HepG2 (cell line): ENCODE measurements at regions not wholly inside any gene's neighbourhood (a gene's known extent, or its start where the extent isn't known, plus 50 kb on each side); places are given as distances from the start of the nearest gene placed in this dataset.

Experiments
- ATAC-seq: fragments of 200-7000 bp; cut with Tn5 transposase; 3 replicates; pipeline ENCODE4 v1.9.1; 2020; ENCODE audit warnings: mild to moderate bottlenecking, moderate library complexity
- BruUV-seq: library from RNA; stranded (reverse); fragments of 400-500 nt; replicated peaks from 2 replicates; lab custom pipeline; 2021; lab: Mats Ljungman, UMichigan
- CTCF ChIA-PET: fragments of 300-600 bp; formaldehyde crosslinking; extraction: SDS; loops from one replicate; lab custom pipeline; 2021; ENCODE audit warnings: low total read pairs, inconsistent platforms, low intra/inter-chr PET ratio; lab: Yijun Ruan, JAX
- POLR2A ChIA-PET: fragments of 350-600 bp; sonication (Branson Sonifier 250); formaldehyde crosslinking; loops from one replicate; lab custom pipeline; 2020; ENCODE audit warnings: antibody characterized with exemption, inconsistent platforms; lab: Yijun Ruan, JAX
- DNase-seq: peaks from one replicate; pipeline ENCODE4 v3.0.0-alpha.2; 2015; ENCODE audit warnings: low spot score
- FAIRE-seq: peaks from 3 replicates; lab custom pipeline; 2011; peaks lifted over from hg19 to GRCh38; lab: Jason Lieb, UNC
- H2AFZ ChIP-seq: one replicate; pipeline ENCODE4 v1.6.1; 2011; ENCODE audit warnings: low read length, inconsistent platforms
- H3K27ac ChIP-seq: fragments of 300-600 bp; 3 replicates; pipeline ENCODE4 v1.8.0; 2011; ENCODE audit warnings: mixed run types, mild to moderate bottlenecking, mixed read lengths, low read length, inconsistent platforms; ENCODE audit not compliant: insufficient read depth; ENCODE audit errors: extremely low read length
- H3K27me3 ChIP-seq, 2 experiments: fragments of 200-600 bp in 1 of 2; 2 replicates in 1 of 2; 3 replicates in 1 of 2; pipeline versions ENCODE4 v1.6.0 to v1.8.0; 2011; ENCODE audit warnings: low read length in 2 of 2, mild to moderate bottlenecking in 2 of 2, moderate library complexity in 2 of 2, inconsistent platforms in 1 of 2; ENCODE audit not compliant: insufficient read depth in 2 of 2, control insufficient read depth in 1 of 2
- H3K36me3 ChIP-seq, 2 experiments: fragments of 200-600 bp in 1 of 2; replicated peaks in 1 of 2; 2 replicates in 1 of 2; 3 replicates in 1 of 2; pipeline versions ENCODE4 v1.5.1 to v1.8.0; 2011; ENCODE audit warnings: low read length in 2 of 2, inconsistent platforms in 1 of 2; ENCODE audit not compliant: insufficient read depth in 2 of 2, control insufficient read depth in 1 of 2
- H3K4me1 ChIP-seq: 2 replicates; pipeline ENCODE4 v1.5.1; 2012; ENCODE audit warnings: low read length, inconsistent platforms; ENCODE audit not compliant: insufficient read depth
- H3K4me2 ChIP-seq: 2 replicates; pipeline ENCODE4 v1.6.0; 2011; ENCODE audit warnings: low read depth, low read length, inconsistent platforms
- H3K4me3 ChIP-seq, 3 experiments: fragments of 200-600 bp in 1 of 3; sonication (generic), shearing (Covaris generic) in 1 of 3; replicated peaks in 1 of 3; 2 replicates each; pipeline ENCODE4 v1.5.1; 2011 to 2016; ENCODE audit warnings: low read length in 3 of 3, inconsistent platforms in 2 of 3, low read depth in 2 of 3, mild to moderate bottlenecking in 2 of 3, control low read depth in 1 of 3, mixed read lengths in 1 of 3; ENCODE audit not compliant: insufficient read depth in 1 of 3
- H3K79me2 ChIP-seq: one replicate; pipeline ENCODE4 v1.6.1; 2011; ENCODE audit warnings: low read length, inconsistent platforms; ENCODE audit not compliant: insufficient read depth
- H3K9ac ChIP-seq: 2 replicates; pipeline ENCODE4 v1.6.0; 2011; ENCODE audit warnings: mild to moderate bottlenecking, low read depth, low read length, inconsistent platforms; ENCODE audit not compliant: insufficient read depth
- H3K9me3 ChIP-seq: 2 replicates; pipeline ENCODE4 v1.5.1; 2012; ENCODE audit warnings: mild to moderate bottlenecking, low read length
- H4K20me1 ChIP-seq: 2 replicates; pipeline ENCODE4 v1.6.0; 2011; ENCODE audit warnings: inconsistent platforms, mild to moderate bottlenecking, low read length, moderate library complexity; ENCODE audit not compliant: insufficient read depth
- CEBPG ChIP-seq: IDR thresholded peaks from 2 replicates; pipeline ENCODE4 v1.6.1; 2016
- EHMT2 ChIP-seq: fragments of 200-600 bp; sonication (generic); IDR thresholded peaks from 2 replicates; pipeline ENCODE4 v1.7.0; 2017; ENCODE audit warnings: antibody characterized with exemption, low read depth, low read length, borderline replicate concordance
- MTF1 ChIP-seq: sonication (generic); formaldehyde crosslinking; IDR thresholded peaks from 2 replicates; pipeline ENCODE4 v1.5.0; 2020; ENCODE audit warnings: missing genetic modification reagents
- PATZ1 ChIP-seq: sonication (generic); formaldehyde crosslinking; IDR thresholded peaks from 2 replicates; pipeline ENCODE4 v1.4.0; 2020; ENCODE audit warnings: missing genetic modification reagents
- PCBP2 ChIP-seq: fragments of 200-400 bp; formaldehyde crosslinking; optimal IDR thresholded peaks from 2 replicates; pipeline ENCODE3; 2018; ENCODE audit warnings: low read length, low read depth; ENCODE audit not compliant: poor library complexity, severe bottlenecking
- RAD51 ChIP-seq: fragments of 450-650 bp; IDR thresholded peaks from 2 replicates; pipeline ENCODE4 v1.6.1; 2016; ENCODE audit warnings: borderline replicate concordance
- RBM39 ChIP-seq: fragments of 200-400 bp; formaldehyde crosslinking; IDR thresholded peaks from one replicate; pipeline ENCODE4 v1.6.1; 2018; ENCODE audit warnings: antibody characterized with exemption, mild to moderate bottlenecking, low read depth, low read length; ENCODE audit not compliant: poor library complexity, severe bottlenecking
- SALL2 ChIP-seq: sonication (generic); formaldehyde crosslinking; IDR thresholded peaks from 2 replicates; pipeline ENCODE4 v1.8.1; 2023; ENCODE audit warnings: mild to moderate bottlenecking, missing genetic modification reagents, inconsistent platforms
- SMARCE1 ChIP-seq: fragments of 450-650 bp; IDR thresholded peaks from 2 replicates; pipeline ENCODE4 v1.6.1; 2017; ENCODE audit warnings: borderline replicate concordance
- SP5 ChIP-seq: IDR thresholded peaks from 2 replicates; pipeline ENCODE4 v1.6.1; 2016; ENCODE audit warnings: low read depth, borderline replicate concordance
- SSRP1 ChIP-seq: IDR thresholded peaks from 2 replicates; pipeline ENCODE4 v1.6.1; 2016; ENCODE audit warnings: control low read depth
- ZBTB10 ChIP-seq: sonication (generic); formaldehyde crosslinking; IDR thresholded peaks from 2 replicates; pipeline ENCODE4 v1.4.0; 2020; ENCODE audit warnings: missing genetic modification reagents, borderline replicate concordance
- ZIK1 ChIP-seq: sonication (generic); formaldehyde crosslinking; IDR thresholded peaks from 2 replicates; pipeline ENCODE4 v1.5.0; 2020; ENCODE audit warnings: mild to moderate bottlenecking, low read depth, missing genetic modification reagents, borderline replicate concordance
- ZNF670 ChIP-seq: sonication (generic); formaldehyde crosslinking; IDR thresholded peaks from 2 replicates; pipeline ENCODE4 v1.8.0; 2022; ENCODE audit warnings: mild to moderate bottlenecking, missing genetic modification reagents, borderline replicate concordance
- WGBS: methylation state at CpG from one replicate; pipeline ENCODE4 v1.1.6; 2017; ENCODE audit warnings: low lambda C conversion rate; 5-methylcytosine and 5-hydroxymethylcytosine counted together
- in situ Hi-C: cut with HindIII; loops from 2 replicates; pipeline ENCODE4 v1.10.0; 2017; ENCODE audit warnings: low pct_unique_long_range_greater_than_20kb; ENCODE audit not compliant: extremely low pct_ligation_motif_present
- intact Hi-C: fragments of 100-400 bp; cut with micrococcal nuclease; formaldehyde crosslinking; loops from one replicate; pipeline ENCODE4 v1.10.0; 2022; ENCODE audit not compliant: unreplicated experiment

GRCh38 chr13:80755910-80756309 lies 415.0 kb upstream of the SPRY2 start:
- Histone ChIP-seq H2AFZ (no peak overlapping the region), H3K4me1 (no peaks in the 10 kb centered on the region), H3K36me3 (no peaks in the 10 kb centered on the region), H3K4me2 (no peak overlapping the region), H3K9me3 (peaks cover 60% of the 10 kb centered on the region), H3K27me3 (no peaks in the 10 kb centered on the region), H3K4me3 (no peak overlapping the region), H3K9ac (no peak overlapping the region), H4K20me1 (no peaks in the 10 kb centered on the region), H3K79me2 (no peaks in the 10 kb centered on the region), H3K27ac (no peak overlapping the region)
- no TSS peak for BruUV-seq
- intact Hi-C loops (no loop called here), in situ Hi-C loops (no loop called here)
- ATAC-seq (no peak), DNase-seq (no peak), FAIRE-seq (no peak)
- WGBS = 0% methylated on average over 1 of the region's 1 CpG
- ChIA-PET CTCF (no interaction called here), POLR2A (no interaction called here)
- TF ChIP-seq MTF1 = no peak
- TF ChIP-seq SP5 = no peak
- TF ChIP-seq EHMT2 = no peak
- no peak for TF ChIP-seq RAD51
- TF ChIP-seq RBM39 = no peak
- no peak for TF ChIP-seq ZNF670
- TF ChIP-seq PCBP2 = no peak
- no peak for TF ChIP-seq ZIK1
- no peak for TF ChIP-seq ZBTB10 (CRISPR knock-in tag)
- TF ChIP-seq PATZ1 (CRISPR knock-in tag) = no peak
- no peak for TF ChIP-seq SMARCE1
- no peak for TF ChIP-seq SALL2 (CRISPR knock-in tag)
- no peak for TF ChIP-seq SSRP1 (CRISPR knock-in tag)
- TF ChIP-seq CEBPG (CRISPR knock-in tag) = no peak
